ENCODE measurements at regions not wholly inside any gene's neighbourhood (a gene's known extent, or its start where the extent isn't known, plus 50 kb on each side); places are given as distances from the start of the nearest gene placed in this dataset.

- CTCF ChIA-PET = interaction anchor here (0.6 kb wide), 1 partner anchor 49 kb away, joined by 3 read pairs; no protein-coding TSS in a partner anchor
- H4K20me1 ChIP-seq (ENCODE audit: control insufficient read depth, insufficient read depth, low read length, poor library complexity, severe bottlenecking) = peaks cover 66% of the 10 kb centered on the region
These were observed 169.0 kb upstream of the GRK3 start for GRCh38 chr22:25395468-25395867.

GRCh38 chr22:25395915-25396314, 168.6 kb upstream of the GRK3 start:
- intact Hi-C loops (cut with micrococcal nuclease) = no loop called here
- Histone ChIP-seq H3K27me3 (replicated peaks in 1 of 4; ENCODE audit: control extremely low read depth in 1 of 4, control insufficient read depth in 3 of 4, insufficient read depth in 4 of 4, low read length in 3 of 4) (no peaks in the 10 kb centered on the region), H4K20me1 (ENCODE audit: control insufficient read depth, insufficient read depth, low read length, poor library complexity, severe bottlenecking) (peaks cover 66% of the 10 kb centered on the region), H3K4me1 (ENCODE audit: control insufficient read depth in 2 of 2, insufficient read depth in 2 of 2, low read length in 2 of 2) (peaks cover 10 to 23% of the 10 kb centered on the region in 2 donors), H3K9ac (ENCODE audit: low read length) (no peak overlapping the region), H3K79me2 (ENCODE audit: control insufficient read depth, insufficient read depth, low read length) (peaks cover 96% of the 10 kb centered on the region), H3K4me2 (replicated peaks; ENCODE audit: low read depth, low read length, poor library complexity, severe bottlenecking) (no peak overlapping the region), H2AFZ (ENCODE audit: insufficient read depth, low read depth, low read length, poor library complexity, severe bottlenecking) (no peak overlapping the region), H3K9me3 (ENCODE audit: control extremely low read depth in 1 of 3, control insufficient read depth in 2 of 3, insufficient read depth in 1 of 3, low read length in 2 of 3) (no peaks in the 10 kb centered on the region), H3K36me3 (replicated peaks in 1 of 2; ENCODE audit: control extremely low read depth in 1 of 2, control insufficient read depth in 1 of 2, extremely low read depth in 1 of 2, insufficient read depth in 2 of 2, low read length in 1 of 2) (no peaks in the 10 kb centered on the region), H3K4me3 (ENCODE audit: control extremely low read depth in 1 of 5, extremely low read depth in 1 of 5, insufficient read depth in 1 of 5, low read depth in 2 of 5, low read length in 4 of 5) (no peak overlapping the region), H3K27ac (ENCODE audit: low read length in 2 of 2) (no peak overlapping the region)
- 95% methylated on average over 3 of the region's 3 CpGs for WGBS (ENCODE audit: insufficient coverage)
- Mint-ChIP-seq H3K27ac (no peak overlapping the region), H3K9me3 (ENCODE audit: insufficient read depth) (no peaks in the 10 kb centered on the region), H3K27me3 (no peaks in the 10 kb centered on the region), H3K4me3 (no peak overlapping the region), H3K4me1 (peaks cover 37% of the 10 kb centered on the region)
- DNase-seq (no peak), ATAC-seq (ENCODE audit: low read depth) (no peak)
- CTCF ChIA-PET = interaction anchor here (0.6 kb wide), 1 partner anchor 48 kb away, joined by 3 read pairs; no protein-coding TSS in a partner anchor
- POLR2A ChIA-PET = no interaction called here
- TF ChIP-seq CTCF (IDR thresholded peaks at IDR 0.05) (no peak), EZH2 (IDR thresholded peaks at IDR 0.05; ENCODE audit: borderline replicate concordance, insufficient read depth, low read depth, low read length, poor library complexity, severe bottlenecking) (no peak)

More at GRCh38 chr22:25395468-25395867, 169.0 kb upstream of the GRK3 start:
- TF ChIP-seq CTCF (IDR thresholded peaks at IDR 0.05) = no peak
- TF ChIP-seq EZH2 (IDR thresholded peaks at IDR 0.05; ENCODE audit: borderline replicate concordance, insufficient read depth, low read depth, low read length, poor library complexity, severe bottlenecking) = no peak
- Histone ChIP-seq H3K36me3 (replicated peaks in 1 of 2; ENCODE audit: control extremely low read depth in 1 of 2, control insufficient read depth in 1 of 2, extremely low read depth in 1 of 2, insufficient read depth in 2 of 2, low read length in 1 of 2) (no peaks in the 10 kb centered on the region), H3K4me1 (ENCODE audit: control insufficient read depth in 2 of 2, insufficient read depth in 2 of 2, low read length in 2 of 2) (peaks cover 10 to 23% of the 10 kb centered on the region in 2 donors), H3K27ac (ENCODE audit: low read length in 2 of 2) (no peak overlapping the region), H3K9me3 (ENCODE audit: control extremely low read depth in 1 of 3, control insufficient read depth in 2 of 3, insufficient read depth in 1 of 3, low read length in 2 of 3) (no peaks in the 10 kb centered on the region), H2AFZ (ENCODE audit: insufficient read depth, low read depth, low read length, poor library complexity, severe bottlenecking) (no peak overlapping the region), H3K9ac (ENCODE audit: low read length) (no peak overlapping the region), H3K27me3 (replicated peaks in 1 of 4; ENCODE audit: control extremely low read depth in 1 of 4, control insufficient read depth in 3 of 4, insufficient read depth in 4 of 4, low read length in 3 of 4) (no peaks in the 10 kb centered on the region), H3K4me2 (replicated peaks; ENCODE audit: low read depth, low read length, poor library complexity, severe bottlenecking) (no peak overlapping the region), H3K79me2 (ENCODE audit: control insufficient read depth, insufficient read depth, low read length) (peaks cover 96% of the 10 kb centered on the region), H3K4me3 (ENCODE audit: control extremely low read depth in 1 of 5, extremely low read depth in 1 of 5, insufficient read depth in 1 of 5, low read depth in 2 of 5, low read length in 4 of 5) (no peak overlapping the region)
- DNase-seq = no peak
- H3K27me3 Mint-ChIP-seq = no peaks in the 10 kb centered on the region
- intact Hi-C loops (cut with micrococcal nuclease) = no loop called here
- peaks cover 37% of the 10 kb centered on the region for H3K4me1 Mint-ChIP-seq
- H3K4me3 Mint-ChIP-seq = no peak overlapping the region
- WGBS (ENCODE audit: insufficient coverage) = 87% methylated on average over 7 of the region's 8 CpGs
- no peak overlapping the region for H3K27ac Mint-ChIP-seq
- no peaks in the 10 kb centered on the region for H3K9me3 Mint-ChIP-seq (ENCODE audit: insufficient read depth)
- POLR2A ChIA-PET = no interaction called here
- ATAC-seq (ENCODE audit: low read depth) = no peak

Measured in B cell (primary cell).